HCT116 (cell line): ENCODE measurements at regions not wholly inside any gene's neighbourhood (a gene's known extent, or its start where the extent isn't known, plus 50 kb on each side); places are given as distances from the start of the nearest gene placed in this dataset.

Experiments
- EZH2 ChIP-seq: fragments of 200-600 bp; sonication (generic); IDR thresholded peaks from 2 replicates; pipeline ENCODE4 v1.6.1; 2017; ENCODE audit warnings: antibody characterized with exemption, mixed run types
- EZH2phosphoT487 ChIP-seq: fragments of 200-600 bp; IDR thresholded peaks from 2 replicates; pipeline ENCODE4 v1.6.1; 2018; ENCODE audit warnings: antibody characterized with exemption, borderline replicate concordance
- JUND ChIP-seq: IDR thresholded peaks from 2 replicates; pipeline ENCODE4 v1.6.1; 2012
- MAX ChIP-seq: IDR thresholded peaks from 2 replicates; pipeline ENCODE4 v1.6.1; 2012
- POLR2A ChIP-seq: IDR thresholded peaks from 2 replicates; pipeline ENCODE4 v1.7.0; 2011; ENCODE audit warnings: borderline replicate concordance; ENCODE audit not compliant: insufficient read depth, insufficient read length; ENCODE audit errors: extremely low read depth
- POLR2AphosphoS5 ChIP-seq: IDR thresholded peaks from 2 replicates; pipeline ENCODE4 v1.6.1; 2011; ENCODE audit warnings: mild to moderate bottlenecking, low read depth, low read length, moderate library complexity
- REST ChIP-seq: IDR thresholded peaks from 2 replicates; pipeline ENCODE4 v1.6.1; 2012; ENCODE audit warnings: low read depth
- SIN3A ChIP-seq: IDR thresholded peaks from 2 replicates; pipeline ENCODE4 v1.6.1; 2012; ENCODE audit warnings: low read depth
- TCF7L2 ChIP-seq: IDR thresholded peaks from 2 replicates; pipeline ENCODE4 v1.7.0; 2011; ENCODE audit warnings: borderline replicate concordance, inconsistent platforms; ENCODE audit not compliant: insufficient read depth, insufficient read length; ENCODE audit errors: extremely low read depth
- YY1 ChIP-seq: IDR thresholded peaks from 2 replicates; pipeline ENCODE4 v1.6.1; 2011; ENCODE audit warnings: low read length, low read depth, moderate library complexity, mild to moderate bottlenecking; ENCODE audit not compliant: insufficient replicate concordance; ENCODE audit errors: extremely low read depth
- ZBTB33 ChIP-seq: IDR thresholded peaks from 2 replicates; pipeline ENCODE4 v1.6.1; 2011; ENCODE audit warnings: mild to moderate bottlenecking, low read length, moderate library complexity; ENCODE audit not compliant: insufficient replicate concordance; ENCODE audit errors: extremely low read depth
- ZNF274 ChIP-seq: fragments of 200-500 bp; sonication (Bioruptor generic); IDR thresholded peaks from 2 replicates; pipeline ENCODE4 v1.6.1; 2014; ENCODE audit warnings: mild to moderate bottlenecking, low read depth, low read length, inconsistent platforms
- TF ChIP-seq, protein P1 (sequence below), 3 experiments: fragments of 200-600 bp in 1 of 3; sonication (generic) in 1 of 3; IDR thresholded peaks in 2 of 3; conservative IDR thresholded peaks in 1 of 3; 2 replicates each; pipeline ENCODE4 v1.5.1; 2012 to 2017; ENCODE audit warnings: low read depth in 2 of 3, low read length in 2 of 3, antibody characterized with exemption in 1 of 3, borderline replicate concordance in 1 of 3, control low read depth in 1 of 3, mild to moderate bottlenecking in 1 of 3, mixed read lengths in 1 of 3, mixed run types in 1 of 3, moderate library complexity in 1 of 3; ENCODE audit not compliant: insufficient read depth in 1 of 3
- TF ChIP-seq, protein P2 (sequence below): IDR thresholded peaks from 2 replicates; pipeline ENCODE4 v1.6.1; 2012

GRCh38 chr14:76324133-76324532 lies 51.8 kb upstream of the ESRRB start:
- TF ChIP-seq, protein P1, sequence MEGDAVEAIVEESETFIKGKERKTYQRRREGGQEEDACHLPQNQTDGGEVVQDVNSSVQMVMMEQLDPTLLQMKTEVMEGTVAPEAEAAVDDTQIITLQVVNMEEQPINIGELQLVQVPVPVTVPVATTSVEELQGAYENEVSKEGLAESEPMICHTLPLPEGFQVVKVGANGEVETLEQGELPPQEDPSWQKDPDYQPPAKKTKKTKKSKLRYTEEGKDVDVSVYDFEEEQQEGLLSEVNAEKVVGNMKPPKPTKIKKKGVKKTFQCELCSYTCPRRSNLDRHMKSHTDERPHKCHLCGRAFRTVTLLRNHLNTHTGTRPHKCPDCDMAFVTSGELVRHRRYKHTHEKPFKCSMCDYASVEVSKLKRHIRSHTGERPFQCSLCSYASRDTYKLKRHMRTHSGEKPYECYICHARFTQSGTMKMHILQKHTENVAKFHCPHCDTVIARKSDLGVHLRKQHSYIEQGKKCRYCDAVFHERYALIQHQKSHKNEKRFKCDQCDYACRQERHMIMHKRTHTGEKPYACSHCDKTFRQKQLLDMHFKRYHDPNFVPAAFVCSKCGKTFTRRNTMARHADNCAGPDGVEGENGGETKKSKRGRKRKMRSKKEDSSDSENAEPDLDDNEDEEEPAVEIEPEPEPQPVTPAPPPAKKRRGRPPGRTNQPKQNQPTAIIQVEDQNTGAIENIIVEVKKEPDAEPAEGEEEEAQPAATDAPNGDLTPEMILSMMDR (IDR thresholded peaks at IDR 0.05 in 2 of 3, conservative IDR thresholded peaks at IDR 0.05 in 1 of 3; ENCODE audit: borderline replicate concordance in 1 of 3, insufficient read depth in 1 of 3, low read depth in 2 of 3, low read length in 2 of 3), result no peak
- TF ChIP-seq YY1 (no peak), TCF7L2 (no peak), REST (no peak), POLR2AphosphoS5 (no peak), EZH2phosphoT487 (no peak), EZH2 (no peak), SIN3A (no peak), JUND (no peak), POLR2A (no peak), ZBTB33 (no peak), MAX (no peak), ZNF274 (no peak)
- TF ChIP-seq, protein P2, sequence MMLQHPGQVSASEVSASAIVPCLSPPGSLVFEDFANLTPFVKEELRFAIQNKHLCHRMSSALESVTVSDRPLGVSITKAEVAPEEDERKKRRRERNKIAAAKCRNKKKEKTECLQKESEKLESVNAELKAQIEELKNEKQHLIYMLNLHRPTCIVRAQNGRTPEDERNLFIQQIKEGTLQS, result no peak
